HFF-Myc (cell line): ENCODE measurements at regions not wholly inside any gene's neighbourhood (a gene's known extent, or its start where the extent isn't known, plus 50 kb on each side); places are given as distances from the start of the nearest gene placed in this dataset.

Experiments used
- DNase-seq: peaks from one replicate; pipeline ENCODE4 v3.0.0-alpha.2; 2011; ENCODE audit warnings: low read depth; ENCODE audit errors: extremely low read depth
- H3K4me3 ChIP-seq: replicated peaks from 2 replicates; pipeline ENCODE4 v1.5.1; 2011; ENCODE audit warnings: low read depth, mild to moderate bottlenecking, control low read depth, low read length
- TF ChIP-seq, protein P1 (sequence below): IDR thresholded peaks from 2 replicates; pipeline ENCODE4 v1.5.1; 2012; ENCODE audit warnings: mild to moderate bottlenecking, low read depth, low read length, control low read depth; ENCODE audit errors: missing control alignments

DNA sequence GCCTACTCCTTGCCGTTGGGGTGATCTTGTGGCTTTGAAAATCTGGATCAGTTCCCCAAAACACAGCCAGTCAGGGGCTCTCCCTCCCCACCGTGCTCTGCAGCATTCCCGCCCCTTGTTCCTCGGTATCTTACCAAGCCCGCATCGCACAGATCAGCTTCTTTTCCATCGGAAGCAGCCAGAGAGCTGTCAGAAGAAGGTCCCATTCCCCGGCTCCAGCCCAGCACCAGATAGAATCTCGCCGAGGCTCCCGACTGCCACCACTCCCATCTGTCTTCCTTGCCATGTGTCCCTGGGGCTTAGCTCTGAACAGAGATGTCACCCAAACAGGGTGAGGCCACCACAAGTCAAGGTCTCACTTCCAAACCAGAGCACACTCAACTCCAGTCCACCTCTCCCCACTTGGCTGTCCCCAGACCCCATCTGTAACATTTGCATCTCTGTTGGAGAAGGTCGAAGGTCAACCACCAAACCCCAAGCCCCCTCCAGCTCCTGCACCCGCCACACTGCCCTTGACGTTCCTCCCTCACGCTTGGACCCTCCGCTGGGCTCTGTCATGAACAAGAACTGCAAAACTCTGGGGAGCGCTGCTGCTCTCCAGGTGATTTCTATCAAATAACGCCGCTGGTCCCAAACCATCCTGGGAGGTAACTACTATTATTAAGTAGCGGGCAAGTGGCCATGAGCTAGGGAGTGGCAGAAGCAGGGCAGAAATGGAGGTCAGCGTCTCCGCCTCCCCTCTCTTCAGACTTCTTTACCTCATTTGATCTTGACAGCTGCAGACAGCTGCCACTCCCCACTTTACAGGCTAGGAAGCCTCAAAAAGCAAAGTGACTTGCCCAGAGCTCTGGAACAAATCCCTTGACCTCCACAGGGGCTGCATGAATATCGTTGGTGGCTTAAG is 70.0 kb upstream of the TAF1B start:
- TF ChIP-seq, protein P1, sequence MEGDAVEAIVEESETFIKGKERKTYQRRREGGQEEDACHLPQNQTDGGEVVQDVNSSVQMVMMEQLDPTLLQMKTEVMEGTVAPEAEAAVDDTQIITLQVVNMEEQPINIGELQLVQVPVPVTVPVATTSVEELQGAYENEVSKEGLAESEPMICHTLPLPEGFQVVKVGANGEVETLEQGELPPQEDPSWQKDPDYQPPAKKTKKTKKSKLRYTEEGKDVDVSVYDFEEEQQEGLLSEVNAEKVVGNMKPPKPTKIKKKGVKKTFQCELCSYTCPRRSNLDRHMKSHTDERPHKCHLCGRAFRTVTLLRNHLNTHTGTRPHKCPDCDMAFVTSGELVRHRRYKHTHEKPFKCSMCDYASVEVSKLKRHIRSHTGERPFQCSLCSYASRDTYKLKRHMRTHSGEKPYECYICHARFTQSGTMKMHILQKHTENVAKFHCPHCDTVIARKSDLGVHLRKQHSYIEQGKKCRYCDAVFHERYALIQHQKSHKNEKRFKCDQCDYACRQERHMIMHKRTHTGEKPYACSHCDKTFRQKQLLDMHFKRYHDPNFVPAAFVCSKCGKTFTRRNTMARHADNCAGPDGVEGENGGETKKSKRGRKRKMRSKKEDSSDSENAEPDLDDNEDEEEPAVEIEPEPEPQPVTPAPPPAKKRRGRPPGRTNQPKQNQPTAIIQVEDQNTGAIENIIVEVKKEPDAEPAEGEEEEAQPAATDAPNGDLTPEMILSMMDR: no peak
- no peak overlapping the region for H3K4me3 ChIP-seq
- no peak for DNase-seq

DNA sequence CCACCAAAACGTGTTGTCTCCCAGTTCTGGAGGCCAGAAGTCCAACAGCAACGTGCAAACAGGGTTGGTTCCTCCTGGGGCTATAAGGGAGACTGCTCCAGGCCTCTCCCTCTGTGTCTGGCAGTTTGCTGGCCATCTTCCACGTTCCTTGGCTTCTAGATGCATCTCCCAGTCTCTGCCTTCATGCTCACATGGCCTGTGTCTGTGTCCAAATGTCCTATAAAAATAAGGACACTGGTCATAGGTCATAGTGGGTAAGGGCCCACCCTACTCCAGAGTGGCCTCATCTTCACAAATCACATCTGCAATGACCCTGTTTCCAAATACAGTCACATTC is 69.4 kb upstream of the TAF1B start:
- H3K4me3 ChIP-seq: no peak overlapping the region
- DNase-seq: no peak
- TF ChIP-seq, protein P1: no peak

DNA sequence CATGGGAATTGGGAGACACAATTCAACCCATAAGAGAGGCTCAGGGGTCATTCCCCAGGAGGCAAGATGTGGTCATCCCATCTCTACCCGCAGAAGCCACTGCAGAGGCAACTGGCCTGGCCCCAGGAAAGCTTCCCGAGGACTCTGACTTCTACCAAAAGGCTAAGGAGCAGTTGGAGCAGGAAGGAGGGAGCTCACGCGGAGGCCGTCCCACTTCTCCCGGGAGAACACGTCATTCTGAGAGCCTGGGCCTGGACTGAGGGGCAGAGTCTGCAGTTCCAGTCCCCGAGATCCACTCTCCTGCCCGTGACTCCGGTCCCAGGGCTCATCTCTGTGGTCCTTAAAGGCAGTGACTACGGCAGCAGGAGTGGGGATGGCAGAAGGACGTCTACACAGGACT is 69.0 kb upstream of the TAF1B start:
- no peak overlapping the region for H3K4me3 ChIP-seq
- DNase-seq: no peak
- TF ChIP-seq, protein P1: no peak

DNA sequence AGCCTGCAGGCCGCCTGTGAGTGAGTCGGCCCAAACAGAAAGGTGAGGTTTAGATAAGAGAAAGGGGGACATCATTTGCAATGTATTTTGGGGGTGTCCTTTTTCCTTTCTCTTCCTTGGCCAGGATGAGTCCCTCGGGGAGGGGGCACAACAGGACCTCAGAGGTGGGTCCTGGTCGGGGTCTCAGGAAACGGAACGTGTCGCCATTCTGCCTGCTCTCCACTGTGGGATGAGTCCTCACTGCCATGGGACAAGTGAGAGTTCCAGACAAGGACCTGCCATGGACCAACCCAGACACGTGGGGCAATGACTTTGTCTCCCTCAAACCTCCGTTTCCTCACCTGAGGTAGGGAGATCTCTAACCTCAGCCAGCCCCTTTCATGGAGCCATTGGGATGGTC is 67.9 kb upstream of the TAF1B start:
- no peak for DNase-seq
- TF ChIP-seq, protein P1: no peak
- no peak overlapping the region for H3K4me3 ChIP-seq

DNA sequence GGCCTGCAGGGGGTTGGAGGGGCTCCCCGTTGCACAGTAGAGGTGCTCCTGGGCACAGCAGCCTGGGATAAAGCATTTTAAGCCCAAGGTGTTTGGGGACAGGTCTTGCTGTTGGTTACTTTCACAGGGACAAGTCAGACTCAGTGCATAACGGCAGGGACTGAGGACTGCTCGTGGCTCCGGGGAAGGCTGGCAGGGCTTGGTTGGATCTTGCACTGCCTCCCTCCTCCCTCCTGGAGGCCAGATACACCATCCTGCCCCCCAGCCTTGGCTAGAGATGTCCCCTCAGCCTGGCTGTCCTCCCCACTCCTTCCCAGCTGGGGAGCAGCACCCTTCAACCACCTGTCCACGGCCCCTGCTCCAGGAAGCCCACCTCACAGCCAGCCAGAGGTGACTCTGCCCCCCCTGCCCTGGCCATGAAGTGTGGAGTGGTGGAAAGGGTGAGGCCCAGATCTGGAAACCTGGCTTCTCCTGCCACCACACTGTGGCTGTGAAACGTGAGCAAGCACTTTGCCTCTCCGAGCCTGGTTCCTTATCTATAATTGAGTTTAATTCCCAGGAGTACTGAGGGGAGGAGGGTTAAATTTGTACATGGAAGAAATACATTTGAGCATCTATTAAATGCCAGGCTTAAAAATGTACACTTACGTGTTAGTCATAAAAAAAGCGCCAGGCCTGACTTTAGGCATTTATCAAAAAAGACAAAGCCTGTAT is 67.1 kb upstream of the TAF1B start:
- TF ChIP-seq, protein P1: no peak
- no peak overlapping the region for H3K4me3 ChIP-seq
- no peak for DNase-seq

DNA sequence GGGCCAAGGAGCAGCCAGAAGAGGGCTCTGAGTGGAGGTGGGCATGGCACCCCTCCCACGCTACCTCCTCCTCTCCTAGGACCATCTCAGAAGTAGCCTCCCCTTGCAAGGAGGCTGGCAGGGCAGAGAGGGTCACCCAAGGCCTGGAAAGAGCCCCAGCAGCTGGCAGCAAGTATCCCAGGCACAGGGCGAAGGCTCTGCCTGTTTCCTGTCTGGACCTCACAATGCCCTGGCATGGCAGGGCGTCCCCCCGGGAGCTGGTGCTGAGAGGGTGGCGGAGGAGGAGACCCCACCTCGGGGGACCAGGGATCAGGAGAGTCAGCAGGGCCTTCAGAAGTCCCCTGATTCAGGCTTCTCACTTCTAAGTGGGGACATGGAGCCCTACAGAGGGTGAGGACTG is 66.2 kb upstream of the TAF1B start:
- no peak overlapping the region for H3K4me3 ChIP-seq
- TF ChIP-seq, protein P1: no peak
- no peak for DNase-seq
